Spleen (tissue), 11 donors: ENCODE measurements at regions not wholly inside any gene's neighbourhood (a gene's known extent, or its start where the extent isn't known, plus 50 kb on each side); places are given as distances from the start of the nearest gene placed in this dataset.

Source experiments
- DNase-seq: peaks from one replicate; pipeline ENCODE4 v3.0.0-alpha.2; 2020
- H3K27ac ChIP-seq, 8 donors: fragments of 200-600 bp; sonication (generic) in 7 of 8; 1 replicate in 4 of 8; 2 replicates in 4 of 8; pipeline versions ENCODE4 v1.5.0 to v1.8.0; 2016 to 2021; ENCODE audit warnings: inconsistent platforms in 4 of 8, mild to moderate bottlenecking in 4 of 8, moderate library complexity in 1 of 8
- H3K27me3 ChIP-seq, 7 donors: fragments of 200-600 bp; sonication (generic) in 6 of 7; replicated peaks in 1 of 7; 1 replicate in 4 of 7; 2 replicates in 3 of 7; pipeline versions ENCODE4 v1.5.0 to v1.8.0; 2016 to 2021; ENCODE audit warnings: inconsistent platforms in 3 of 7, mild to moderate bottlenecking in 1 of 7
- H3K36me3 ChIP-seq, 6 donors: fragments of 200-600 bp; sonication (generic) in 5 of 6; 1 replicate in 4 of 6; 2 replicates in 2 of 6; pipeline versions ENCODE4 v1.5.0 to v1.8.0; 2016 to 2021; ENCODE audit warnings: inconsistent platforms in 2 of 6
- H3K4me1 ChIP-seq, 6 donors: fragments of 200-600 bp; sonication (generic) in 5 of 6; 1 replicate in 3 of 6; 2 replicates in 3 of 6; pipeline versions ENCODE4 v1.5.0 to v1.8.0; 2016 to 2021; ENCODE audit warnings: inconsistent platforms in 3 of 6
- H3K4me3 ChIP-seq, 8 donors: fragments of 200-600 bp; sonication (generic) in 7 of 8; 1 replicate in 4 of 8; 2 replicates in 4 of 8; pipeline versions ENCODE4 v1.5.0 to v1.8.0; 2016 to 2021; ENCODE audit warnings: inconsistent platforms in 4 of 8, mild to moderate bottlenecking in 4 of 8, moderate library complexity in 2 of 8
- H3K9me3 ChIP-seq, 8 donors: fragments of 200-600 bp; sonication (generic) in 7 of 8; 1 replicate in 4 of 8; 2 replicates in 4 of 8; pipeline versions ENCODE4 v1.5.0 to v1.8.0; 2016 to 2021; ENCODE audit warnings: inconsistent platforms in 4 of 8
- CTCF ChIP-seq, 11 experiments: fragments of 200-600 bp in 7 of 11; fragments of 450-650 bp in 4 of 11; sonication (generic) in 4 of 11; IDR thresholded peaks in 8 of 11; conservative IDR thresholded peaks in 3 of 11; 1 replicate in 7 of 11; 2 replicates in 4 of 11; pipeline versions ENCODE4 v1.4.0 to v1.8.0; 2016 to 2021; ENCODE audit warnings: antibody characterized with exemption in 11 of 11, inconsistent platforms in 4 of 11, mild to moderate bottlenecking in 1 of 11
- POLR2A ChIP-seq, 3 donors: fragments of 450-650 bp; IDR thresholded peaks; one replicate each; pipeline ENCODE4 v1.5.1; 2017; ENCODE audit warnings: antibody characterized with exemption in 3 of 3, mild to moderate bottlenecking in 1 of 3
- POLR2AphosphoS5 ChIP-seq, 3 donors: sonication (generic); formaldehyde crosslinking; IDR thresholded peaks; one replicate each; pipeline ENCODE4 v1.5.1; 2017; ENCODE audit warnings: antibody characterized with exemption in 3 of 3
- WGBS, 5 donors: extraction: QIAGEN DNeasy Blood & Tissue Kit in 3 of 5; methylation state at CpG; one replicate each; pipeline versions ENCODE4 v1.1.5 to v1.1.7; 2013 to 2018; 5-methylcytosine and 5-hydroxymethylcytosine counted together
- intact Hi-C: fragments of 100-400 bp; cut with DNase I; formaldehyde crosslinking; loops from one replicate; pipeline ENCODE4 v1.15.0; 2023; ENCODE audit warnings: low total_unique reads
- donor health status: healthy with polysubstance abuse.
- donor health status: DM: no; HTN: no; CAD: no; lungs with moderate emphysema.
- donor health status: DM: no; HTN: no; CAD: no.
- donor health status: Bipolar disorder and iron deficiency.
- donor health status: healthy.
- donor health status: DM: no; HTN: no; CAD: no.
- donor health status: DM: yes; HTN: yes; CAD: no.

GRCh38 chr10:42960991-42961795, 115.7 kb upstream of the RET start:
- no peak for TF ChIP-seq POLR2A (IDR thresholded peaks at IDR 0.05)
- no peak for TF ChIP-seq CTCF (IDR thresholded peaks at IDR 0.05 in 8 of 11, conservative IDR thresholded peaks at IDR 0.05 in 3 of 11)
- no peak for TF ChIP-seq POLR2AphosphoS5 (IDR thresholded peaks at IDR 0.05)
- intact Hi-C loops, result no loop called here
- Histone ChIP-seq H3K4me3 (no peak overlapping the region), H3K9me3 (peaks cover 0 to 13% (median 8%) of the 10 kb centered on the region in 8 donors), H3K27ac (no peak overlapping the region), H3K27me3 (no peaks in the 10 kb centered on the region), H3K4me1 (peaks cover 0 to 17% (median 5%) of the 10 kb centered on the region in 6 donors), H3K36me3 (no peaks in the 10 kb centered on the region)
- DNase-seq, result peak; percentile 42
- WGBS, 5 donors, result 66 to 80% (median 76%) methylated on average over 10 of the region's 10 CpGs

- H3K4me3 ChIP-seq, result no peak overlapping the region
- no peak overlapping the region for H3K27ac ChIP-seq
- WGBS, 5 donors, result 71 to 92% (median 83%) methylated on average over 6 of the region's 6 CpGs
- H3K4me1 ChIP-seq, result peaks cover 0 to 17% (median 5%) of the 10 kb centered on the region in 6 donors
- H3K36me3 ChIP-seq, result no peaks in the 10 kb centered on the region
- intact Hi-C loops, result no loop called here
- TF ChIP-seq POLR2A (IDR thresholded peaks at IDR 0.05), result no peak
- TF ChIP-seq POLR2AphosphoS5 (IDR thresholded peaks at IDR 0.05), result no peak
- no peak for TF ChIP-seq CTCF (IDR thresholded peaks at IDR 0.05 in 8 of 11, conservative IDR thresholded peaks at IDR 0.05 in 3 of 11)
- peak; percentile 63 for DNase-seq
- no peaks in the 10 kb centered on the region for H3K27me3 ChIP-seq
- H3K9me3 ChIP-seq, result peaks cover 0 to 8% (median 2%) of the 10 kb centered on the region in 8 donors
These were observed 115.1 kb upstream of the RET start for GRCh38 chr10:42961796-42962109.

- Histone ChIP-seq H3K4me3 (no peak overlapping the region), H3K27ac (no peak overlapping the region), H3K4me1 (peaks cover 0 to 17% (median 5%) of the 10 kb centered on the region in 6 donors), H3K36me3 (no peaks in the 10 kb centered on the region), H3K27me3 (no peaks in the 10 kb centered on the region), H3K9me3 (peaks cover 0 to 2% (median 0%) of the 10 kb centered on the region in 8 donors)
- 52 to 74% (median 65%) methylated on average over 8 to 16 of the region's 16 CpGs for WGBS, 5 donors
- intact Hi-C loops, result no loop called here
- peak; percentile 64 for DNase-seq
- TF ChIP-seq POLR2A (IDR thresholded peaks at IDR 0.05), result no peak
- peak in 1 of 3 donors; percentile 29 for TF ChIP-seq POLR2AphosphoS5 (IDR thresholded peaks at IDR 0.05)
These were observed 114.6 kb upstream of the RET start for GRCh38 chr10:42962110-42962901.

- Histone ChIP-seq H3K27me3 (no peaks in the 10 kb centered on the region), H3K36me3 (no peaks in the 10 kb centered on the region), H3K4me1 (peaks cover 0 to 17% (median 5%) of the 10 kb centered on the region in 6 donors), H3K27ac (no peak overlapping the region), H3K4me3 (no peak overlapping the region), H3K9me3 (no peaks in the 10 kb centered on the region)
- TF ChIP-seq CTCF (IDR thresholded peaks at IDR 0.05 in 8 of 11, conservative IDR thresholded peaks at IDR 0.05 in 3 of 11), result no peak
- no peak for TF ChIP-seq POLR2A (IDR thresholded peaks at IDR 0.05)
- no peak for DNase-seq
- intact Hi-C loops, result no loop called here
- WGBS, 5 donors, result 63 to 91% (median 76%) methylated on average over 2 to 5 of the region's 5 CpGs
These were observed 114.0 kb upstream of the RET start for GRCh38 chr10:42962902-42963231.
